Caco-2 (cell line): ENCODE measurements at regions not wholly inside any gene's neighbourhood (a gene's known extent, or its start where the extent isn't known, plus 50 kb on each side); places are given as distances from the start of the nearest gene placed in this dataset.

Experiments
- BruUV-seq: library from RNA; stranded (reverse); fragments of 400-500 nt; replicated peaks from 2 replicates; lab custom pipeline; 2021; lab: Mats Ljungman, UMichigan
- CTCF ChIA-PET: fragments of 300-600 bp; sonication (Branson Sonifier 250); formaldehyde crosslinking; loops from one replicate; lab custom pipeline; 2022; ENCODE audit warnings: antibody characterized with exemption; lab: Charles Lee
- POLR2A ChIA-PET: fragments of 300-600 bp; sonication (Branson Sonifier 250); formaldehyde crosslinking; loops from one replicate; lab custom pipeline; 2022; ENCODE audit warnings: antibody characterized with exemption; lab: Charles Lee
- DNase-seq, 2 experiments: peaks; one replicate each; pipeline versions ENCODE4 v3.0.0 to v3.0.0-alpha.2; 2020 to 2022
- H3K27me3 ChIP-seq: replicated peaks from 2 replicates; pipeline ENCODE4 v1.6.0; 2011; ENCODE audit warnings: low read length; ENCODE audit not compliant: control insufficient read depth, insufficient read depth
- H3K36me3 ChIP-seq: 2 replicates; pipeline ENCODE4 v1.5.1; 2011; ENCODE audit warnings: low read length; ENCODE audit not compliant: control insufficient read depth, insufficient read depth
- H3K4me1 ChIP-seq: fragments of 250-450 bp; sonication (Bioruptor Pico); 2 replicates; pipeline ENCODE4 v1.5.1; 2020; ENCODE audit warnings: mild to moderate bottlenecking
- H3K4me3 ChIP-seq: 2 replicates; pipeline ENCODE4 v1.5.1; 2011; ENCODE audit warnings: low read depth, mild to moderate bottlenecking, control low read depth, low read length
- H3K9me3 ChIP-seq: fragments of 250-450 bp; sonication (Bioruptor Pico); 2 replicates; pipeline ENCODE4 v1.5.1; 2020; ENCODE audit warnings: mild to moderate bottlenecking, moderate library complexity
- H3K27ac Mint-ChIP-seq: one replicate; pipeline ENCODE4 v1.8.0; 2022; ENCODE audit warnings: mixed read lengths; ENCODE audit not compliant: unreplicated experiment
- H3K27me3 Mint-ChIP-seq: one replicate; pipeline ENCODE4 v1.8.0; 2022; ENCODE audit warnings: mixed read lengths; ENCODE audit not compliant: insufficient read depth, unreplicated experiment
- H3K36me3 Mint-ChIP-seq: one replicate; pipeline ENCODE4 v1.8.0; 2022; ENCODE audit warnings: mild to moderate bottlenecking, mixed read lengths; ENCODE audit not compliant: insufficient read depth, unreplicated experiment
- H3K4me1 Mint-ChIP-seq: one replicate; pipeline ENCODE4 v1.8.0; 2022; ENCODE audit warnings: low read depth, mixed read lengths; ENCODE audit not compliant: unreplicated experiment
- H3K4me3 Mint-ChIP-seq: one replicate; pipeline ENCODE4 v1.8.0; 2022; ENCODE audit warnings: mild to moderate bottlenecking, moderate library complexity, mixed read lengths; ENCODE audit not compliant: unreplicated experiment
- H3K9me3 Mint-ChIP-seq: one replicate; pipeline ENCODE4 v1.8.0; 2022; ENCODE audit warnings: mixed read lengths; ENCODE audit not compliant: unreplicated experiment
- intact Hi-C: fragments of 100-400 bp; cut with micrococcal nuclease; formaldehyde crosslinking; loops from one replicate; pipeline ENCODE4 v1.10.0; 2022; ENCODE audit not compliant: unreplicated experiment
- TF ChIP-seq, protein P1 (sequence below), 2 experiments: fragments of 200-600 bp in 1 of 2; IDR thresholded peaks; 1 replicate in 1 of 2; 2 replicates in 1 of 2; pipeline versions ENCODE4 v1.5.1 to v1.8.0; 2011 to 2022; ENCODE audit warnings: antibody characterized with exemption in 1 of 2, control low read depth in 1 of 2, inconsistent platforms in 1 of 2, low read depth in 1 of 2, low read length in 1 of 2, mild to moderate bottlenecking in 1 of 2, moderate library complexity in 1 of 2; ENCODE audit not compliant: insufficient read depth in 1 of 2, severe bottlenecking in 1 of 2, unreplicated experiment in 1 of 2

- no peak for DNase-seq
- no peaks in the 10 kb centered on the region for H3K36me3 ChIP-seq
- ChIA-PET CTCF (no interaction called here), POLR2A (no interaction called here)
- no peak overlapping the region for H3K4me3 ChIP-seq
- Mint-ChIP-seq H3K27me3 (peaks cover 27% of the 10 kb centered on the region), H3K27ac (no peak overlapping the region), H3K36me3 (no peaks in the 10 kb centered on the region), H3K4me1 (no peaks in the 10 kb centered on the region), H3K4me3 (no peak overlapping the region), H3K9me3 (no peaks in the 10 kb centered on the region)
- H3K4me1 ChIP-seq, result no peaks in the 10 kb centered on the region
- no peaks in the 10 kb centered on the region for H3K9me3 ChIP-seq
- intact Hi-C loops, result no loop called here
- H3K27me3 ChIP-seq, result no peaks in the 10 kb centered on the region; the same call in 1 of the 2 replicates
- TF ChIP-seq, protein P1, sequence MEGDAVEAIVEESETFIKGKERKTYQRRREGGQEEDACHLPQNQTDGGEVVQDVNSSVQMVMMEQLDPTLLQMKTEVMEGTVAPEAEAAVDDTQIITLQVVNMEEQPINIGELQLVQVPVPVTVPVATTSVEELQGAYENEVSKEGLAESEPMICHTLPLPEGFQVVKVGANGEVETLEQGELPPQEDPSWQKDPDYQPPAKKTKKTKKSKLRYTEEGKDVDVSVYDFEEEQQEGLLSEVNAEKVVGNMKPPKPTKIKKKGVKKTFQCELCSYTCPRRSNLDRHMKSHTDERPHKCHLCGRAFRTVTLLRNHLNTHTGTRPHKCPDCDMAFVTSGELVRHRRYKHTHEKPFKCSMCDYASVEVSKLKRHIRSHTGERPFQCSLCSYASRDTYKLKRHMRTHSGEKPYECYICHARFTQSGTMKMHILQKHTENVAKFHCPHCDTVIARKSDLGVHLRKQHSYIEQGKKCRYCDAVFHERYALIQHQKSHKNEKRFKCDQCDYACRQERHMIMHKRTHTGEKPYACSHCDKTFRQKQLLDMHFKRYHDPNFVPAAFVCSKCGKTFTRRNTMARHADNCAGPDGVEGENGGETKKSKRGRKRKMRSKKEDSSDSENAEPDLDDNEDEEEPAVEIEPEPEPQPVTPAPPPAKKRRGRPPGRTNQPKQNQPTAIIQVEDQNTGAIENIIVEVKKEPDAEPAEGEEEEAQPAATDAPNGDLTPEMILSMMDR (IDR thresholded peaks at IDR 0.05; ENCODE audit: insufficient read depth in 1 of 2, low read depth in 1 of 2, low read length in 1 of 2, severe bottlenecking in 1 of 2, unreplicated experiment in 1 of 2), result no peak
- BruUV-seq, result no TSS peak
These were observed 397.7 kb upstream of the POU3F1 start for GRCh38 chr1:38444311-38444710.

- Mint-ChIP-seq H3K36me3 (no peaks in the 10 kb centered on the region), H3K4me1 (no peaks in the 10 kb centered on the region), H3K27ac (no peak overlapping the region), H3K9me3 (no peaks in the 10 kb centered on the region), H3K27me3 (peaks cover 23% of the 10 kb centered on the region), H3K4me3 (no peak overlapping the region)
- Histone ChIP-seq H3K4me1 (no peaks in the 10 kb centered on the region), H3K9me3 (no peaks in the 10 kb centered on the region), H3K27me3 (no peaks in the 10 kb centered on the region; the same call in 1 of the 2 replicates), H3K4me3 (no peak overlapping the region), H3K36me3 (no peaks in the 10 kb centered on the region)
- intact Hi-C loops, result no loop called here
- POLR2A ChIA-PET, result no interaction called here
- DNase-seq, result no peak
- BruUV-seq, result no TSS peak
- CTCF ChIA-PET, result no interaction called here
- TF ChIP-seq, protein P1 (IDR thresholded peaks at IDR 0.05; ENCODE audit: insufficient read depth in 1 of 2, low read depth in 1 of 2, low read length in 1 of 2, severe bottlenecking in 1 of 2, unreplicated experiment in 1 of 2), result no peak
These were observed 393.8 kb upstream of the POU3F1 start for GRCh38 chr1:38440402-38440801.

GRCh38 chr1:38436749-38437148, 390.2 kb upstream of the POU3F1 start:
- ChIA-PET CTCF (no interaction called here), POLR2A (no interaction called here)
- TF ChIP-seq, protein P1 (IDR thresholded peaks at IDR 0.05; ENCODE audit: insufficient read depth in 1 of 2, low read depth in 1 of 2, low read length in 1 of 2, severe bottlenecking in 1 of 2, unreplicated experiment in 1 of 2), result no peak
- H3K27ac Mint-ChIP-seq, result no peak overlapping the region
- no peaks in the 10 kb centered on the region for H3K4me1 Mint-ChIP-seq
- H3K36me3 ChIP-seq, result no peaks in the 10 kb centered on the region
- no peak overlapping the region for H3K4me3 ChIP-seq
- BruUV-seq, result no TSS peak
- H3K4me1 ChIP-seq, result no peaks in the 10 kb centered on the region
- no peaks in the 10 kb centered on the region for H3K9me3 ChIP-seq
- no peaks in the 10 kb centered on the region for H3K9me3 Mint-ChIP-seq
- no peaks in the 10 kb centered on the region for H3K27me3 ChIP-seq
- DNase-seq, result no peak
- H3K36me3 Mint-ChIP-seq, result no peaks in the 10 kb centered on the region
- no peak overlapping the region for H3K4me3 Mint-ChIP-seq
- intact Hi-C loops, result no loop called here
- peaks cover 27% of the 10 kb centered on the region for H3K27me3 Mint-ChIP-seq
